Immature natural killer cell (primary cell): ENCODE measurements at regions not wholly inside any gene's neighbourhood (a gene's known extent, or its start where the extent isn't known, plus 50 kb on each side); places are given as distances from the start of the nearest gene placed in this dataset.
"Not testable (repeated sequence)": the region's sequence is repeated elsewhere in the genome, so short reads cannot be mapped to it uniquely, and the experiment has no call there.

Experiments used
- DNase-seq, 3 donors: peaks; one replicate each; pipeline ENCODE4 v3.0.0; 2022; ENCODE audit warnings: mixed read lengths in 1 of 3
- H3K27ac Mint-ChIP-seq, 6 donors: one replicate each; pipeline ENCODE4 v1.8.0; 2020; ENCODE audit warnings: mixed read lengths in 6 of 6, mild to moderate bottlenecking in 5 of 6, inconsistent platforms in 4 of 6, moderate library complexity in 3 of 6
- H3K27me3 Mint-ChIP-seq, 3 donors: one replicate each; pipeline ENCODE4 v1.8.0; 2020 to 2021; ENCODE audit warnings: low read depth in 3 of 3, mild to moderate bottlenecking in 3 of 3, mixed read lengths in 3 of 3, moderate library complexity in 3 of 3, inconsistent platforms in 1 of 3
- H3K36me3 Mint-ChIP-seq, 3 donors: one replicate each; pipeline ENCODE4 v1.8.0; 2020; ENCODE audit warnings: mixed read lengths in 3 of 3, inconsistent platforms in 2 of 3, mild to moderate bottlenecking in 2 of 3
- H3K4me1 Mint-ChIP-seq, 2 donors: one replicate each; pipeline ENCODE4 v1.8.0; 2020; ENCODE audit warnings: inconsistent platforms in 2 of 2, mild to moderate bottlenecking in 2 of 2, mixed read lengths in 2 of 2, moderate library complexity in 1 of 2
- H3K4me3 Mint-ChIP-seq, 5 donors: one replicate each; pipeline ENCODE4 v1.8.0; 2020; ENCODE audit warnings: mild to moderate bottlenecking in 5 of 5, mixed read lengths in 5 of 5, inconsistent platforms in 3 of 5, moderate library complexity in 3 of 5
- H3K9me3 Mint-ChIP-seq, 6 donors: one replicate each; pipeline ENCODE4 v1.8.0; 2020; ENCODE audit warnings: mild to moderate bottlenecking in 6 of 6, mixed read lengths in 6 of 6, inconsistent platforms in 4 of 6, moderate library complexity in 3 of 6

GRCh38 chr1:214856843-214857242 is 225.7 kb upstream of the KCNK2 start:
- peaks cover 1 to 3% (median 1%) of the 10 kb centered on the region in 3 donors for H3K27me3 Mint-ChIP-seq
- no peaks in the 10 kb centered on the region for H3K4me1 Mint-ChIP-seq
- no peak overlapping the region for H3K4me3 Mint-ChIP-seq

GRCh38 chr1:214857716-214858115 is 224.8 kb upstream of the KCNK2 start:
- no peak for DNase-seq
- H3K9me3 Mint-ChIP-seq: peaks cover 3 to 14% (median 9%) of the 10 kb centered on the region in 6 donors
- no peaks in the 10 kb centered on the region for H3K4me1 Mint-ChIP-seq
- H3K4me3 Mint-ChIP-seq: no peak overlapping the region
- H3K27ac Mint-ChIP-seq: no peak overlapping the region
- peaks cover 1 to 3% (median 3%) of the 10 kb centered on the region in 3 donors for H3K27me3 Mint-ChIP-seq
- H3K36me3 Mint-ChIP-seq: no peaks in the 10 kb centered on the region

More at GRCh38 chr1:214856843-214857242, 225.7 kb upstream of the KCNK2 start:
- no peaks in the 10 kb centered on the region for H3K36me3 Mint-ChIP-seq
- H3K27ac Mint-ChIP-seq: no peak overlapping the region
- H3K9me3 Mint-ChIP-seq: peaks cover 4 to 14% (median 9%) of the 10 kb centered on the region in 6 donors
- no peak for DNase-seq

GRCh38 chr1:214859647-214860046 is 222.9 kb upstream of the KCNK2 start:
- no peaks in the 10 kb centered on the region for H3K4me1 Mint-ChIP-seq
- H3K27me3 Mint-ChIP-seq: peaks cover under 1 to 3% (median 3%) of the 10 kb centered on the region in 3 donors
- H3K27ac Mint-ChIP-seq: no peak overlapping the region
- DNase-seq: no peak
- peaks cover 0 to 18% (median 3%) of the 10 kb centered on the region in 6 donors for H3K9me3 Mint-ChIP-seq
- H3K36me3 Mint-ChIP-seq: no peaks in the 10 kb centered on the region
- H3K4me3 Mint-ChIP-seq: no peak overlapping the region

GRCh38 chr1:214861615-214862014 is 220.9 kb upstream of the KCNK2 start:
- no peak for DNase-seq
- H3K27me3 Mint-ChIP-seq: peaks cover 0 to 3% (median 3%) of the 10 kb centered on the region in 3 donors

GRCh38 chr1:214862421-214862820 is 220.1 kb upstream of the KCNK2 start:
- DNase-seq: no peak
- Mint-ChIP-seq H3K9me3 (peaks cover 0 to 16% (median 3%) of the 10 kb centered on the region in 6 donors), H3K36me3 (no peaks in the 10 kb centered on the region), H3K4me1 (no peaks in the 10 kb centered on the region), H3K4me3 (no peak overlapping the region), H3K27me3 (peaks cover 0 to 3% (median under 1%) of the 10 kb centered on the region in 3 donors), H3K27ac (no peak overlapping the region)

More at GRCh38 chr1:214861615-214862014, 220.9 kb upstream of the KCNK2 start:
- no peak overlapping the region for H3K4me3 Mint-ChIP-seq
- no peaks in the 10 kb centered on the region for H3K4me1 Mint-ChIP-seq
- peaks cover 0 to 16% (median 3%) of the 10 kb centered on the region in 6 donors for H3K9me3 Mint-ChIP-seq
- no peaks in the 10 kb centered on the region for H3K36me3 Mint-ChIP-seq
- H3K27ac Mint-ChIP-seq: no peak overlapping the region

GRCh38 chr1:214864896-214865688 is 217.4 kb upstream of the KCNK2 start:
- Mint-ChIP-seq H3K27me3 (peaks cover 0 to 3% (median 0%) of the 10 kb centered on the region in 3 donors), H3K36me3 (no peaks in the 10 kb centered on the region), H3K4me3 (no peak overlapping the region), H3K9me3 (peaks cover 3 to 26% (median 6%) of the 10 kb centered on the region in 6 donors), H3K4me1 (no peaks in the 10 kb centered on the region), H3K27ac (no peak overlapping the region)
- DNase-seq: no peak

- H3K36me3 Mint-ChIP-seq: not testable (repeated sequence)
These were observed 212.1 kb upstream of the KCNK2 start for GRCh38 chr1:214870426-214870825.

GRCh38 chr1:214880956-214881355 is 201.6 kb upstream of the KCNK2 start:
- Mint-ChIP-seq H3K27me3 (no peaks in the 10 kb centered on the region), H3K9me3 (peaks cover 0 to 17% (median 6%) of the 10 kb centered on the region in 6 donors), H3K36me3 (no peaks in the 10 kb centered on the region), H3K4me1 (no peaks in the 10 kb centered on the region), H3K27ac (no peak overlapping the region), H3K4me3 (no peak overlapping the region)
- DNase-seq: no peak

More at GRCh38 chr1:214870426-214870825, 212.1 kb upstream of the KCNK2 start:
- H3K27me3 Mint-ChIP-seq, DNase-seq, H3K4me3 Mint-ChIP-seq, H3K27ac Mint-ChIP-seq, H3K4me1 Mint-ChIP-seq: not testable (repeated sequence)
- peaks cover 4 to 26% (median 9%) of the 10 kb centered on the region in 6 donors for H3K9me3 Mint-ChIP-seq

GRCh38 chr1:214882616-214883015 is 199.9 kb upstream of the KCNK2 start:
- H3K4me3 Mint-ChIP-seq: no peak overlapping the region
- H3K27me3 Mint-ChIP-seq: no peaks in the 10 kb centered on the region
- peaks cover 3 to 23% (median 7%) of the 10 kb centered on the region in 6 donors for H3K9me3 Mint-ChIP-seq

GRCh38 chr1:214895011-214895600 is 187.4 kb upstream of the KCNK2 start:
- H3K27me3 Mint-ChIP-seq: peaks cover 0 to 3% (median 0%) of the 10 kb centered on the region in 3 donors

More at GRCh38 chr1:214882616-214883015, 199.9 kb upstream of the KCNK2 start:
- Mint-ChIP-seq H3K36me3 (no peaks in the 10 kb centered on the region), H3K27ac (no peak overlapping the region), H3K4me1 (no peaks in the 10 kb centered on the region)
- DNase-seq: no peak

GRCh38 chr1:214896921-214897320 is 185.6 kb upstream of the KCNK2 start:
- no peak overlapping the region for H3K4me3 Mint-ChIP-seq
- peaks cover 2 to 30% (median 6%) of the 10 kb centered on the region in 6 donors for H3K9me3 Mint-ChIP-seq
- no peak for DNase-seq
- peaks cover 0 to 3% (median 0%) of the 10 kb centered on the region in 3 donors for H3K27me3 Mint-ChIP-seq
- no peaks in the 10 kb centered on the region for H3K4me1 Mint-ChIP-seq
- no peaks in the 10 kb centered on the region for H3K36me3 Mint-ChIP-seq
- H3K27ac Mint-ChIP-seq: no peak overlapping the region

More at GRCh38 chr1:214895011-214895600, 187.4 kb upstream of the KCNK2 start:
- H3K4me3 Mint-ChIP-seq: no peak overlapping the region
- peaks cover 6 to 36% (median 14%) of the 10 kb centered on the region in 6 donors for H3K9me3 Mint-ChIP-seq
- no peaks in the 10 kb centered on the region for H3K4me1 Mint-ChIP-seq
- H3K36me3 Mint-ChIP-seq: no peaks in the 10 kb centered on the region
- no peak for DNase-seq
- H3K27ac Mint-ChIP-seq: no peak overlapping the region

GRCh38 chr1:214897581-214897980 is 185.0 kb upstream of the KCNK2 start:
- H3K27ac Mint-ChIP-seq: no peak overlapping the region
- H3K36me3 Mint-ChIP-seq: no peaks in the 10 kb centered on the region
- no peak overlapping the region for H3K4me3 Mint-ChIP-seq
- H3K4me1 Mint-ChIP-seq: no peaks in the 10 kb centered on the region
- peaks cover 0 to 3% (median 0%) of the 10 kb centered on the region in 3 donors for H3K27me3 Mint-ChIP-seq
- no peak for DNase-seq
- H3K9me3 Mint-ChIP-seq: peaks cover 2 to 26% (median 6%) of the 10 kb centered on the region in 6 donors

GRCh38 chr1:214898161-214898560 is 184.4 kb upstream of the KCNK2 start:
- Mint-ChIP-seq H3K27ac (no peak overlapping the region), H3K9me3 (peaks cover 2 to 25% (median 6%) of the 10 kb centered on the region in 6 donors), H3K27me3 (peaks cover 0 to 2% (median 0%) of the 10 kb centered on the region in 3 donors), H3K4me1 (no peaks in the 10 kb centered on the region), H3K4me3 (no peak overlapping the region), H3K36me3 (no peaks in the 10 kb centered on the region)
- no peak for DNase-seq

- peaks cover 0 to 2% (median 0%) of the 10 kb centered on the region in 3 donors for H3K27me3 Mint-ChIP-seq
These were observed 183.8 kb upstream of the KCNK2 start for GRCh38 chr1:214898718-214899117.

More at GRCh38 chr1:214898718-214899117, 183.8 kb upstream of the KCNK2 start:
- H3K36me3 Mint-ChIP-seq: no peaks in the 10 kb centered on the region
- peaks cover 0 to 25% (median 5%) of the 10 kb centered on the region in 6 donors for H3K9me3 Mint-ChIP-seq
- DNase-seq: no peak
- H3K4me3 Mint-ChIP-seq: no peak overlapping the region
- no peaks in the 10 kb centered on the region for H3K4me1 Mint-ChIP-seq
- no peak overlapping the region for H3K27ac Mint-ChIP-seq
